Caki2 (cell line): ENCODE measurements at regions not wholly inside any gene's neighbourhood (a gene's known extent, or its start where the extent isn't known, plus 50 kb on each side); places are given as distances from the start of the nearest gene placed in this dataset.
"Not testable (repeated sequence)": the region's sequence is repeated elsewhere in the genome, so short reads cannot be mapped to it uniquely, and the experiment has no call there.

Source experiments
- DNase-seq: peaks from one replicate; pipeline ENCODE4 v3.0.0-alpha.2; 2015; ENCODE audit warnings: low read depth
- in situ Hi-C: cut with HindIII; loops from 2 replicates; pipeline ENCODE4 v1.10.0; 2016; ENCODE audit warnings: low sequenced_read_pairs, low pct_unique_long_range_greater_than_20kb, mixed read lengths

DNA sequence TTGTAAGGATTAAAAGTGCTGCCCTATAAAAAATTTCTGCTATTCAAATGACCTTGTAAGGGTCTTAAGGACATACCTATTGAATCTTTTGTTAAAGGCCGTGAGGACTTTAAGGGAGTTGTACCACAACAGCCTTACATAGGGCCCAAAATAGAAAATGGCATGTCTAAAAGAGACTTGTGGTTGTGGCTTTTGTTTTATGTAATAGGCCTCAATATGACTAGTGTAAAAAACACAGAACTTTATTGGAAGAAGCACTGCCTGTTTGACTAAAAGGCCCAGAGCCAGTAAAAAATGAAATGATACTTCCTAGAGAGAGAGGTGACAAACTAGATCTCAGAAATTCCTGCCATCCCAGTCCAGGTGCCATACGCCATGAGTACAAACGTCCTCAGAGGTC lies 286.6 kb downstream of the SEMA3D start:
- in situ Hi-C loops: no loop called here
- DNase-seq: no peak

DNA sequence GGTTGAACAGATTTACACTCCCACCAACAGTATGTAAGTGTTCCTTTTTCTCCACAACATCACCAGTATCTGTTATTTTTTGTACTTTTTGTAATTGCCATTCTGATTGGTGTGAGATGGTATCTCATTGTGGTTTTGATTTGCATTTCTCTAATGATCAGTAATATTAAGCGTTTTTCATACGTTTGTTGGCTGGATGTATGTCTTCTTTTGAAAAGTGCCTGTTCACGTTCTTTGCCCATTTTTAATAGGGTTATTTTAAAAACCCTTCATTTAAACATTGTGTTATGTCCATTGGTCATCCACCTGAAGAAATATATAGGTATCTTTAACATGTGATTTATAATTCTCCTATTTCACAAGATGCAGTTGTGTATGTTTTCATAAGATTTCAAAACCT lies 291.3 kb downstream of the SEMA3D start:
- in situ Hi-C loops: no loop called here
- DNase-seq: no peak

DNA sequence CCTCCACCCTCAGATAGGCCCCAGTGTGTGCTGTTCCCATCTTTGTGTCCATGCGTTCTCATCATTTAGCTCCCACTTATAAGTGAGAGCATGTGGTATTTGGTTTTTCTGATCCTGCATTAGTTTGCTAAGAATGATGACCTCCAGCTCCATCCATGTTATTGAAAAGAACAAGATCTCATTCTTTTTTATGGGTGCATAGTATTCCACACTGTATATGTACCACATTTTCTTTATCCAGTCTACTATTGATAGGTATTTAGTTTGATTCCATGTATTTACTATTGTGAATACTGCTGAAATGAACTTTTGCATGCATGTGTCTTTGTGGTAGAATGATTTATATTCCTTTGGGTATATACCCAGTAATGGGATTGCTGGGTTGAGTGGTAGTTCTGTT lies 303.3 kb downstream of the SEMA3D start:
- in situ Hi-C loops, DNase-seq: not testable (repeated sequence)

DNA sequence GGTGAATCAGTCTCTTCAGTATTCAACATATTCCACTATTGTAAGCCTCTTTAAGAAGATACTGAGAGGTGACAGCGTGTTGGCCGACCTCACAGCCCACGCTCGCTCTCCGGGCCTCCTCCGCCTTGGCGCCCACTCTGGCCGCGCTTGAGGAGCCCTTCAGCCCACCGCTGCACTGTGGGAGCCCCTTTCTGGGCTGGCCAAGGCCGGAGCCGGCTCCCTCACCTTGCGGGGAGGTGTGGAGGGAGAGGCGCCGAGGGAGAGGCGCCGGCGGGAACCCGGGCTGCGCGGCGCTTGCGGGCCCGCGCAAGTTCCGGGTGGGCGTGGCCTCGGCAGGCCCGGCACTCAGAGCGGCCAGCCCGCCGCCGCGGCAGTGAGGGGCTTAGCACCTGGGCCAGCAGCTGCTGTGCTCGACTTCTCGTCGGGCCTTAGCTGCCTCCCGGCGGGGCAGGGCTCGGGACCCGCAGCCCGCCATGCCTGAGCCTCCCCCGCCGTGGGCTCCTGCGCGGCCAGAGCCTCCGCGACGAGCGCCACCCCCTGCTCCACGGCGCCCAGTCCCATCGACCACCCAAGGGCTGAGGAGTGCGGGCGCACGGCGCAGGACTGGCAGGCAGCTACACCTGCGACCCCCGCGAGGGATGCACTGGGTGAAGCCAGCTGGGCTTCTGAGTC lies 306.4 kb downstream of the SEMA3D start:
- DNase-seq, in situ Hi-C loops: not testable (repeated sequence)

DNA sequence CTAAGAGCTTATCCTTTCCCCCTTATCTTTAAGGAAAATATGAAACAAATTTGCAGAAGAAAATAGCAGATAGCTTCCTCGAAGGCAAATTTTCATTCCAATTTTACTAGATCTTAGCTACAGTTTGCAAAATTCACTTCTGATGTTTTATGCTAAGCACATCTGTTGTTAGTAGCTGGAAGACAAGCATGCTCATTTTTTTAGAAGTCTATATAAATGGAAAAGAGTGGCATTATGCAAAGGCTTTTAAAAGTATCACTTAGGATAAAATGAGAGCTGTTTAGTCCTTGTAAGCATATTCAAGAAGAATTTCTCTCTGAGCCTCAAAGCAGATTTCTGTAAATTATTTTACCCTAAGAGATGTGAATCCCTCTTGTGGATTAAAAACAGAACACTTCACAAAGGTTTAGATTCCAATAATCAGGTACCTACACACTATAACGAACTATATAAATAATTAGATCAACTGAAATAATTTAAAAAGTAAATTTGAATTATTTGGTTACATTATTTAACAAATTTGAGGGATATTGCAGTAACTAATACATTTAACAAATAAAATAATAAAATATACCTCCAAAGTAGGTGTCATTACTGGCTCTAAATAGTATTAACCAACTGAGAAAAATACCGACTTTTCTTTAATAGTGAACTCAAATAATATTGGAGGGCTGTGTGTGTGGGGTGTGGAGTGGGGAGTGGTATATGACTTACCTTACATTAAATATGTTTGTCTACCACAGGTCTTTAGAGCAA lies 307.1 kb downstream of the SEMA3D start:
- in situ Hi-C loops: no loop called here
- DNase-seq: no peak

DNA sequence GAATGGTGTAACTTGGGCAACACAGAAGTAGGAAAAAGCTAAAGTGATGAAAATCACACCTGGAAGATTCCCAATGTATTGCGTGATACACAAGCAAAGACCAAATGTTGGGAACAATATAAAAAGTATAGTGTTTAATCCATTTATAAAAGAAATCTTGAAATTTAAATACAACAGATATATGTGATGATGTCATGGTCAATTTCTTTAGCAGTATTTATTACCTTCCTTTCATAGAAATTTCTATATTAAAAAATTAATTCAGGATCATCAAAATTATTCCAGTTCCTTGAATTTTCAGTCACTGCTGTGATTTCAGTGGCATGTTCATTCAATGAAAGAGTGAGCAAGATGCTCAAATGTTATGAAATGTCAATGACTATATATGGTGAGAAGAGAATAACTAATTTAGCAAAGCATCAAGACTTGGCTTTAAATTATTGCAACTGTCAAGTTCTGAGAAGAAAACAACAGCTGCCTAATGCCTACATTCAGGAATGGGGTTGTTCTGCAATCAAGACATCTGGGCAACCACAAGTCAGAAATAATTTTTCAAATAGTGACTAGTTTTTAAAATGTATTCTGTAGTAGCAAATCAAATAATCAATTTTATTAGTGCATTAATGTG lies 308.8 kb downstream of the SEMA3D start:
- no peak for DNase-seq
- in situ Hi-C loops: no loop called here

DNA sequence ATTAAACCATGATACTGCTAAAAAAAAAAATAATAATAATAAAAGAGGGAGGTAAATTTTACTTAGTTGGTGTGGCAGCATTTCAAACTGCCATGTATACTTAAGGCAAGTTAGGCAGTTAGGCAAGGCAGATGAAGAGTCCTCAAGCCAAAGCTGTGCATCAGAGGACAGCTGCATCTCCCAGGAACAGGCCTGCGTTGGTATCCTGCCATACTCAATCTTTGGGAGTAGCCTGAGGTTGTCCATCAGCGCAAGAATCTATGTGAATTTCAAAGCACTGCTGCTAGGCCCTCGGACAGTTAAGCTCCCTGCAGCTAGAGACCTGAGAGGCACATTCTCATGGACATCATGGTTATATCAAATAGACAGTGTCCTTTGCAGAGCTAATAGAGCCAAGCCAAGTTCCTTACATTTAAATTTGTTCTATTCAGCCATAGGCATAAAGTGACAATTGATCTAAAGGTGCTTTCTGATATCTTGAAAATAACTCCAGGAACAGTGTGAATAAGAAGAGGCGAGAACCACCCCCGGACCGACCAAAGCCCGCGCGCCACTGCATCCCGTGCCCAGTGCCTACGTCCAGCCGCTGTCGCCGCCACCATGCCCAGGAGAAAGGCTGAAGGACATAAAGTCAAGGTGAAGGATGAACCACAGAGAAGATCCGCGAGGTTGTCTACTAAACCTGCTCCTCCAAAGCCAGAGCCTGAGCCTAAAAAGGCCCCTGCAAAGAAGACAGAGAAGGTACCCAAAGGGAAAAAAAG lies 310.6 kb downstream of the SEMA3D start:
- DNase-seq: no peak
- in situ Hi-C loops: no loop called here

DNA sequence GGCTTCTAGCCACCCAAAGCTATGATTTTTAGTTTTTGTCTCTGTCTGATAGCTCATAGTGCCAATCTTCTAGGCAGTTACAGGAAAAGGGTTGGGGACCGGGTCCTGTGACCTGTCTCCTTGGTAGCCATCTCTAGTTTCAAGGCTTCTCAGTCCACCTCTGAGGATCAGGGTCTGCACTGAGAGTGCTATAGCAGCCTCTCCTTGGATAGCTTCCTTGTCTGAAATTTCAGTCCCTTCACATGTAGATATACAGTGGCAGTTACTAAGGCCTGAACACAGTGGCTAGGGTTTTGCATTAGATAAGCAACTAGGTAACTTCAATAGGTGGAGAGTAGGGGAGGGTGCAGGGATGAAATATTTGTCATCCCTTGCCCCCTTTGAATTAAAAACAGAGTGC lies 321.3 kb downstream of the SEMA3D start:
- in situ Hi-C loops: no loop called here
- DNase-seq: no peak

DNA sequence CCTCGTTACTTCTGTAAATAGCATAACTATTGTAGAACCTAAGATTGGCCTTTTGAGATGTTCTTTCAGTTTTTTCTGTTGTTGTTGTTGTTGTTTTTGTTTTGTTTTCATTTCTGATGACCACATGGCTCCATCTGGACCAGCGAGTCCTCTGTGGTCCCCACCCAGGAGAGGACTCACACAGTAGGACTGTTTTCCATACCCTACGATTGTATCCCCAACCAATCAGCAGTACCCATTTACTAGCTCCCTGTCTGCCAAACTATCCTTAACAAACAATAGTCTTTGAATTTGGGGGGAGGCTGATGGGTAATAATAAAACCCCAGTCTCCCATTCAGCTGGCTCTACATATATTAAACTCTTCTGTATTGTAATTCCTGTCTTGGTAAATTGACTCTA lies 329.5 kb downstream of the SEMA3D start:
- in situ Hi-C loops: no loop called here
- DNase-seq: no peak

DNA sequence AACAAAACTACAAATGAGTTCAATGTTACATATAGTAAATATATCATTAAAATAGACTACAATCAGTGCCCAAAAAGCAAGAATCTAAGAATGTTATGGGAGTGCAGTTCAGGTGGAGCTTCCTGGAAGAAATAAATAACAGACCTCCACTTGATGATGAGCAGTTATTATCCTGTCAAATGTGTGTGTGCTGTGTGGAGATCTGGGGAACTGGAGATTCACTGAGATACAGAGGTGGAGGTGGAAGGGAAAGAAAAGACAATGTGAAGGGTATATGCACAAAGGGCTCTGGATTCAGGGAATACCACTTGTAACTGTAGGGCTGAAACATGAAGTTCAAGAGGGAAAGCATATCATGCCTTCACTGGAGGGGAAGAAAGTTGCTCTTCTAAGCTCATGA lies 331.1 kb downstream of the SEMA3D start:
- in situ Hi-C loops: no loop called here
- DNase-seq: no peak

DNA sequence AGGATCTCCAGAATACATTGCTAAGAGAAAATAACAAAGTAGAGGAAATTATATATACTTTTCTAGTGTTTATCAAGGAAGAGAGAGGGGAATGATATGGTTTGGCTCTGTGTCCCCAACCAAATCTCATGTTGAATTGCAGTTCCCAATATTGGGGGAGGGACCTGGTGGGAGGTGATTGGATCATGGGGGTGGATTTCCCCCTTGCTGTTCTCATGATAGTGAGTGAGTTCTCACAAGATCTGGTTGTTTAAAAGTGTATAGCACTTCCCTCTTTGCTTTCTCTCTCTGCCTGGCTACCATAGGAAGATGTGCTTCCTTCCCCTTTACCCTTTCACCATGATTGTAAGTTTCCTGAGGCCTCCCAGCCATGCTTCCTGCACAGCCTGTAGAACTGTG lies 337.9 kb downstream of the SEMA3D start:
- DNase-seq, in situ Hi-C loops: not testable (repeated sequence)

DNA sequence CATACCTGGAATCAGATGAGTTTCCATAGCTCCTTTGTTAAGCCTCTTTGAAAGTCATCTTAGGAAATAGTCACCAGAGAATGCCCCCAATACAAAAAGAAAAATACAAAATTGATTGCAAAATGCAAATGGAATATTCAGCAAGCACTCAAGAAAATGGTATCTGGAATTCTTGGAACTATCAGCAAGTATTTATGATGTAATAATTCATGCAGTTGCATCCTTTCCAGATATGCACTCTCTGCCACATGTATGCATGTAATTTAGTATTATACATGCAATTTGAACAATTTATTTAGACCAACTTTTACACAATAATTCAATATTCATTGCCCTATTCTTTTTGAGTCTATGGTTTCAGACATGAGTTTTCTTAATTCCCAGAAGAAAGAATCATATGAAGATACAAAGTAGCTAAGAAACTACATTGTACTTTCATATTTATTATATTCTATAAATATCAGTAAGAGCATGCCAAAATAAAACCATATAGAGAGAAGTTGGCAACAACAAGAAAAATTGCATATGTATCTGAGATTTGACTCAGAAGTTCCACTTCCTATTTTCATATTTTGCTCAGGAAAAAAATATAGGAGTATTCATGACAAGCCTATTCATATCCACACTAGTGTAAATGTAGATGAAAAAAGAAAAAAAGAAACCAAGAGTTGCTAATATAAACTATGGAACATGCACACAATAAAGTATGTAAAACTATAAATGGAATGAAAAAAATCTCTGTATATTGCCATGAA lies 338.5 kb downstream of the SEMA3D start:
- in situ Hi-C loops: no loop called here
- DNase-seq: no peak

DNA sequence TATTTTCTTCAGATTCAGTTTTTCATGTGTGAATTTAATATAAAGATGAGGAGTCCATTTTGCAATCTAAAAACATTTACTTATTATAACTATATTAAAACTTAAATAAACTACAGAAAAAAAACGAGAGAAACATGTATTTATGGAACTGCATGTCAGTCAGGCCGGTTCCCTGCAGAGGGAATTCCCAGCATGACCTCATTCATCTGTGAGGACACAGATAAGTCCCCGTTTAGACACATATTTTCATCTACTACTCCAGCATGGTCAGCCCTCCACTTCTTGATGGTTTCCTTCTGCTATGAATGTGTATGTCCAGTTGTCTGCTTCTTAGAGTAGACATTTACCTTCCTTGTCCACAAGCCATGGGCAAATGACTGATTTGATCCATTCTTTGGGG lies 339.1 kb downstream of the SEMA3D start:
- in situ Hi-C loops: no loop called here
- no peak for DNase-seq

DNA sequence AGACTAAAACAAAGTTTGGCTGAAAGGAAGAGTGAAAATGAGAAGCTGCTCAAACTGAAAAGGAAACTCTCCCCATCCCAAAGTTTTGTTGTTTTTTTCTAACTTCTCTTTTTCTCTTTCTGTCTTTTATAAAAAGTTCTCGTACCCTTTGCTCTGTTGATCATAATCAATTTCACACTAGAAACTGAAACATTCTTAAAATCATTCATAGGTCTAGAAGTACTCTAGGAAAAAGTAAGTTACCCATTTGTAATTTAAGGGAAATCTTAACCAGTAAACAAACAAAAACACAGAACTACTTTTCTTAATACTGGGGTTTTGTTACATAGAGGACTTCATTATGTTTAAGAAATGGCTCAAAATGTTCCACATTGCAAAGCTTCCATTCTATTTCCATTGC lies 339.8 kb downstream of the SEMA3D start:
- in situ Hi-C loops: no loop called here
- DNase-seq: no peak

DNA sequence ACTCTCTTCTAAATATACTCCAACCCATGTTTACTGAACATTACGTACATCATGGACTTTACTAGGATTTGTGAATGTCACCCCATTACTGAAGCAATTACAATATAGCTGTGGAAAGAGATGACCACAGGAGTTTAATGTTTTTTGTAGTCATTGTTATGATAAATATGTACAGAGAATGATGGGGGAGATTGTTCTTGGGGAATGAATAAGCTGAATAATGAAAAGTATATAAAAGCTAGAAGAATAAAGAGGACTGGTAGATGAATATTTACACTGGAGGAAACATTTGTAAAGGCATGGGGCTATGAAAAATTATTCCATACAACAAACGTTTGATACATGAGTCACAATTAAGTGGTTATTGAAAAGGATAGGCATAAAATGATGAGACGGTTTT lies 340.9 kb downstream of the SEMA3D start:
- in situ Hi-C loops: no loop called here
- no peak for DNase-seq

DNA sequence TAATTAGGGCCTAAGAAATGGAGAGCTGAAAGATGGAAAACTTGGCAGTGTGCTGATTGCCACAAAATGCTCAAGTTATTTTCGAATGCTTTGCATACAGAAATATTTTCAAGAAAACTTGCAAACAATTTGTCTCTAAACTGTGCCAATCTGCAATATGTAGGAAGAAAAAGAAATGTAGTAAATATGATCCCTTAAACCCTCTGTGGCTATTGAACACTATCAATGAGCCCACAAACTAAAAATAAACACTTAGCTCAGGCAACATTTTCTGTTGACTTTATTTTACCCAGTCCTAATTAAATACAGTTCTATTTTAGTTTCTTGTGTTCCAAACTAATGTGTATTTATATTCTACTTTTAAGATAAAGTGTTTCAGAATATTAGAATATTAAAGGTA lies 342.1 kb downstream of the SEMA3D start:
- no peak for DNase-seq
- in situ Hi-C loops: no loop called here

DNA sequence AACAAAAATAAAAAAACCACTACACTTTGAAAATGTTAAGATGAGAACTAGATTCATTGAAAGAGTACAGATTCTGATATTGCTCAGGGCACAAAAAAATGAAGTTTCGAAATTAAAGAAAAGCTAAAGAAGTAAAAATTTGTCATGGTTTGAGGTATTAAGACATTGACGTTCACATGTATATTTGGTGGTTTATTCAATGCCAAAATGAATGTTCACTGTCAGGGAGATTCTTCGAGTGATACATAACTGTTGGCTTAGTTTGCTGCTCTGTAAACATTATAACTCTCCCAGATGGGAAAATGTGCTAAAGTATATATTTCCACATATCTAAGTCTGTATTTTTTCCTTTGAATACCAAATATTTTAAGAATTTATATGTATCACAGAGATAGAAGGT lies 345.0 kb downstream of the SEMA3D start:
- in situ Hi-C loops: no loop called here
- DNase-seq: no peak

DNA sequence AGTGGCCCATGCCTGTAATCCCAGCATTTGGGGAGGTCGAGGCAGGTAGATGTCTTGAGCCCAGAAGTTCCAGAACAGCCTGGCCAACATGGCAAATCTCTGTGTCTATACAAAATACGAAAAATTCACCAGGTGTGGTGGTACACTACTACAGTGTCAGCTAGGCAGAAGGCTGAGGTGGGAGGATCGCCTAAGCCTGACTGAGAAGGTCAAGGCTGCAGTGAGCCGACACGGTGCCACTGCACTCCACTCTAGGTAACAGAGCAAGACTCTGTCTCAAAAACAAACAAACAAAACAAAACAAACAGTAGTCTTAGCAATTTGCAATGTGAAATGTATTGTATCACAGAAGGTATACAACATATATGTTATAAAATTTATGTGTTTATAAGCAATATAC lies 348.0 kb downstream of the SEMA3D start:
- in situ Hi-C loops: no loop called here
- no peak for DNase-seq
